Keratinocyte (primary cell): ENCODE measurements at regions not wholly inside any gene's neighbourhood (a gene's known extent, or its start where the extent isn't known, plus 50 kb on each side); places are given as distances from the start of the nearest gene placed in this dataset.

Experiments
- DNase-seq: peaks from one replicate; pipeline ENCODE4 v3.0.0-alpha.2; 2011; ENCODE audit warnings: low read depth, missing footprints, low spot score
- FAIRE-seq: peaks from 2 replicates; lab custom pipeline; 2011; peaks lifted over from hg19 to GRCh38; lab: Jason Lieb, UNC
- H2AFZ ChIP-seq: 2 replicates; pipeline ENCODE4 v1.6.0; 2012; ENCODE audit warnings: low read length, control low read depth, inconsistent platforms; ENCODE audit not compliant: control insufficient read depth
- H3K27ac ChIP-seq: 2 replicates; pipeline ENCODE4 v1.5.1; 2011; ENCODE audit warnings: low read length; ENCODE audit not compliant: control insufficient read depth, insufficient read depth
- H3K27me3 ChIP-seq: 3 replicates; pipeline ENCODE4 v1.6.0; 2011; ENCODE audit warnings: low read length; ENCODE audit not compliant: control insufficient read depth, insufficient read depth; ENCODE audit errors: extremely low read depth
- H3K36me3 ChIP-seq, 2 experiments: 2 replicates in 1 of 2; 3 replicates in 1 of 2; pipeline ENCODE4 v1.5.1; 2011; ENCODE audit warnings: low read length in 2 of 2, mild to moderate bottlenecking in 1 of 2; ENCODE audit not compliant: control insufficient read depth in 2 of 2, insufficient read depth in 2 of 2; ENCODE audit errors: extremely low read depth in 1 of 2
- H3K4me1 ChIP-seq: 3 replicates; pipeline ENCODE4 v1.5.1; 2011; ENCODE audit warnings: low read length; ENCODE audit not compliant: control insufficient read depth, insufficient read depth; ENCODE audit errors: extremely low read depth
- H3K4me2 ChIP-seq: 3 replicates; pipeline ENCODE4 v1.6.0; 2011; ENCODE audit warnings: low read depth, low read length; ENCODE audit not compliant: control insufficient read depth, insufficient read depth; ENCODE audit errors: extremely low read depth
- H3K4me3 ChIP-seq, 3 experiments: fragments of 200-600 bp in 1 of 3; sonication (generic) in 1 of 3; 2 replicates in 2 of 3; 3 replicates in 1 of 3; pipeline ENCODE4 v1.5.1; 2011 to 2016; ENCODE audit warnings: low read length in 3 of 3, mild to moderate bottlenecking in 3 of 3, control low read depth in 2 of 3, inconsistent platforms in 1 of 3, low read depth in 1 of 3, mixed read lengths in 1 of 3, mixed run types in 1 of 3, moderate library complexity in 1 of 3; ENCODE audit not compliant: control insufficient read depth in 2 of 3, insufficient read depth in 2 of 3; ENCODE audit errors: extremely low read depth in 1 of 3
- H3K79me2 ChIP-seq: 2 replicates; pipeline ENCODE4 v1.6.0; 2012; ENCODE audit warnings: low read length; ENCODE audit not compliant: control insufficient read depth, insufficient read depth
- H3K9ac ChIP-seq: 3 replicates; pipeline ENCODE4 v1.6.0; 2011; ENCODE audit warnings: low read length; ENCODE audit not compliant: control insufficient read depth, insufficient read depth; ENCODE audit errors: extremely low read depth
- H3K9me1 ChIP-seq: 3 replicates; pipeline ENCODE4 v1.6.0; 2011; ENCODE audit warnings: low read length; ENCODE audit not compliant: control insufficient read depth, insufficient read depth; ENCODE audit errors: extremely low read depth
- H3K9me3 ChIP-seq: 2 replicates; pipeline ENCODE4 v1.5.1; 2012; ENCODE audit warnings: low read depth, low read length; ENCODE audit not compliant: control insufficient read depth
- H4K20me1 ChIP-seq: 3 replicates; pipeline ENCODE4 v1.6.0; 2011; ENCODE audit warnings: low read length; ENCODE audit not compliant: control insufficient read depth, insufficient read depth; ENCODE audit errors: extremely low read depth
- EZH2 ChIP-seq: IDR thresholded peaks from one replicate; pipeline ENCODE4 v1.6.1; 2012; ENCODE audit warnings: inconsistent platforms, mild to moderate bottlenecking, low read length, moderate library complexity
- dilution Hi-C: fragments of 300-500 bp; cut with MboI; formaldehyde crosslinking; loops from one replicate; pipeline ENCODE4 v1.7.0; 2020; ENCODE audit warnings: low sequenced_read_pairs; ENCODE audit not compliant: extremely low pct_ligation_motif_present
- TF ChIP-seq, protein P1 (sequence below), 3 experiments: IDR thresholded peaks in 1 of 3; conservative IDR thresholded peaks in 1 of 3; optimal IDR thresholded peaks in 1 of 3; 2 replicates in 2 of 3; 3 replicates in 1 of 3; pipeline versions ENCODE3 to v1.5.1; 2011; ENCODE audit warnings: low read length in 3 of 3, mild to moderate bottlenecking in 3 of 3, moderate library complexity in 2 of 3, control low read depth in 1 of 3, inconsistent platforms in 1 of 3; ENCODE audit not compliant: insufficient read depth in 2 of 3; ENCODE audit errors: extremely low read depth in 1 of 3

DNA sequence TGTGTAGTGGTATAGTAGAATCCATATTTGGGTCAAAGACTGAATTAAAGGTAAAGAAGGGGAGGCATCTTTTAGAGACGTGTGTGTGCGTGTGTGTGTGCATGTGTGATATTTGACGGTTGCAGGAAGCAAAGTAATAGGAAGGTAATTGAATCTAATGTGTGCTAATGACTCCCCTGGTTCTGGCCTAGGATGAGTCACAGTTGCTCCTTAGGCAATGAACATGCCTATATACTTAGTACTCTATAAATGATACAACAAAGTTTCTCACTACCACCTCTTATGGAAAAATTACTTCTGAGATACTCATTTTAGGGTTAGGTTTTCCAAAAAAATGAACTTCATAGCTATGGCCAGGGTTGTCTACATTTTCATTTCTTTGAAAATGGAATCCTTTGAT is 409.6 kb downstream of the GUCY1A2 start:
- no peaks in the 10 kb centered on the region for H3K9me1 ChIP-seq
- H3K36me3 ChIP-seq = no peaks in the 10 kb centered on the region
- H3K27ac ChIP-seq = no peak overlapping the region
- TF ChIP-seq, protein P1, sequence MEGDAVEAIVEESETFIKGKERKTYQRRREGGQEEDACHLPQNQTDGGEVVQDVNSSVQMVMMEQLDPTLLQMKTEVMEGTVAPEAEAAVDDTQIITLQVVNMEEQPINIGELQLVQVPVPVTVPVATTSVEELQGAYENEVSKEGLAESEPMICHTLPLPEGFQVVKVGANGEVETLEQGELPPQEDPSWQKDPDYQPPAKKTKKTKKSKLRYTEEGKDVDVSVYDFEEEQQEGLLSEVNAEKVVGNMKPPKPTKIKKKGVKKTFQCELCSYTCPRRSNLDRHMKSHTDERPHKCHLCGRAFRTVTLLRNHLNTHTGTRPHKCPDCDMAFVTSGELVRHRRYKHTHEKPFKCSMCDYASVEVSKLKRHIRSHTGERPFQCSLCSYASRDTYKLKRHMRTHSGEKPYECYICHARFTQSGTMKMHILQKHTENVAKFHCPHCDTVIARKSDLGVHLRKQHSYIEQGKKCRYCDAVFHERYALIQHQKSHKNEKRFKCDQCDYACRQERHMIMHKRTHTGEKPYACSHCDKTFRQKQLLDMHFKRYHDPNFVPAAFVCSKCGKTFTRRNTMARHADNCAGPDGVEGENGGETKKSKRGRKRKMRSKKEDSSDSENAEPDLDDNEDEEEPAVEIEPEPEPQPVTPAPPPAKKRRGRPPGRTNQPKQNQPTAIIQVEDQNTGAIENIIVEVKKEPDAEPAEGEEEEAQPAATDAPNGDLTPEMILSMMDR (optimal IDR thresholded peaks at IDR 0.05 in 1 of 3, IDR thresholded peaks at IDR 0.05 in 1 of 3, conservative IDR thresholded peaks at IDR 0.05 in 1 of 3; ENCODE audit: extremely low read depth in 1 of 3, insufficient read depth in 2 of 3, low read length in 3 of 3) = no peak
- TF ChIP-seq EZH2 = no peak
- no peak overlapping the region for H3K4me2 ChIP-seq
- H3K9me3 ChIP-seq = no peaks in the 10 kb centered on the region
- H4K20me1 ChIP-seq = no peaks in the 10 kb centered on the region
- no peaks in the 10 kb centered on the region for H3K27me3 ChIP-seq
- H3K4me1 ChIP-seq = peaks cover 10% of the 10 kb centered on the region
- dilution Hi-C loops = no loop called here
- peak; percentile 49 for FAIRE-seq
- H2AFZ ChIP-seq = no peak overlapping the region
- H3K79me2 ChIP-seq = no peaks in the 10 kb centered on the region
- H3K9ac ChIP-seq = no peak overlapping the region
- H3K4me3 ChIP-seq = no peak overlapping the region
- DNase-seq = peak; percentile 4

DNA sequence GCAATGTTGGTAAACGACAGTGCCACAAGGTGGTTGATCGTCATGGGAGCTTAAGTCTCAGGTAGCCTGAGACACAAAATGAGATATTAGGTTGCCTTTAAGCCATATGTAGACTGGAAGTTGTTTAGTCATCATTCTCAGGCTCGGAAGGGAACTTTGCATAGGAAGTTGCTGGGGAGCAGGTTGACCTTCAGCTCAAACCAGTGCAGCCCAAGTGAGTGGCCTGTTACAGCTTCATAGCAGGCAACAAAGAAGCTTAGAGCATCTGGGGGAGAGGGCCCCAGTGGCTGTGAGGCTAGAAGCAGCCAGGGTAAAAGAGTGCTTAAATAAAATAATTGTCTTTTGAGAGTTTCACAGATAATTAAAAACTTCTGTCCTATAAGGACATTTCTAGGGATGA is 404.0 kb downstream of the GUCY1A2 start:
- Histone ChIP-seq H3K9me3 (no peaks in the 10 kb centered on the region), H3K4me1 (peaks cover under 1% of the 10 kb centered on the region), H3K27ac (no peak overlapping the region), H3K9ac (no peak overlapping the region), H4K20me1 (no peaks in the 10 kb centered on the region), H3K4me3 (no peak overlapping the region), H3K4me2 (no peak overlapping the region), H3K36me3 (no peaks in the 10 kb centered on the region), H3K27me3 (no peaks in the 10 kb centered on the region), H2AFZ (no peak overlapping the region), H3K9me1 (no peaks in the 10 kb centered on the region), H3K79me2 (no peaks in the 10 kb centered on the region)
- TF ChIP-seq EZH2 = no peak
- TF ChIP-seq, protein P1 (optimal IDR thresholded peaks at IDR 0.05 in 1 of 3, IDR thresholded peaks at IDR 0.05 in 1 of 3, conservative IDR thresholded peaks at IDR 0.05 in 1 of 3; ENCODE audit: extremely low read depth in 1 of 3, insufficient read depth in 2 of 3, low read length in 3 of 3) = no peak
- DNase-seq (no peak), FAIRE-seq (no peak)
- dilution Hi-C loops = no loop called here
